Fibroblast of skin of back (primary cell): ENCODE measurements at regions not wholly inside any gene's neighbourhood (a gene's known extent, or its start where the extent isn't known, plus 50 kb on each side); places are given as distances from the start of the nearest gene placed in this dataset.
A peak's percentile ranks its signal among the peaks of the same experiment; 100 is the strongest.

Source experiments
- DNase-seq: peaks from one replicate; pipeline ENCODE4 v3.0.0-alpha.2; 2013

DNA sequence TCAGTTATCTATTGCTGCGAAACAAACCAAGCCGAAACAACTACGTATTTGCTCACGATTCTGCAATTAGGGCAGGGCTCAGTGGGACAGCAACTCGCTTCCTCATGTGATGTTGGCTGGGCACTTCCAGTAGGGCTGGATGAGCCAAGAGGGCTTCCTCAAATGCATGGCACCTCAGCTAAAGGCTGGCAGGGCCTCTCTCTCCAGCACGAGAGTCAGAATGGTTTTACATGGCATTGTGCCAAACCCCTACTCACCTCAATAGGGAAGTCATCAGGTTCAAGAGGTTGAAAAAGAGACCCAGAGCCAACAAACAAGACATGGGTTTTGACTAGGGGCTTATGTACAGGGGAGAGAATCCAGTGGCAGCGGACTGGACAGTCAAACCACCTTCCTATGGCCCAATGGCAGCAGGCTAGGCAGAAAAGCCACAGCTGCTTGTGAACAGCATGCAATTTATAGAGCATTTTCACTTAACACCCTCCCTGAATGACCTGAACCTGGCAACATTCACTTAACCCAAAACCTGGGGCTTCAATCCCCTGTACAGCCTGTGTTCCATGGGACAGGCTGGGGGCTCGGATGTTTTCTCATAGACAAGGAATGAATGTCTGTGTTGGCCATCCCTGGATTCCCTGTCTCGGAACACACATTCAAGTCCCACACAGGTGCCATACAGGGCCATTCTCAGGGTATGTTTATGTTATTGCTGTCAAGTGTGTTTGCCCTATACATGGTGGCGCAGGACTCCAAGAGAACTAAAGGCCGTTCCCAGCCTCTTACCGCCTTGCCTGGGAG lies 154.2 kb upstream of the NAV2 start:
- DNase-seq, result no peak

GRCh38 chr11:19557720-19558140 lies 154.9 kb upstream of the NAV2 start:
- DNase-seq, result peak; percentile 70

DNA sequence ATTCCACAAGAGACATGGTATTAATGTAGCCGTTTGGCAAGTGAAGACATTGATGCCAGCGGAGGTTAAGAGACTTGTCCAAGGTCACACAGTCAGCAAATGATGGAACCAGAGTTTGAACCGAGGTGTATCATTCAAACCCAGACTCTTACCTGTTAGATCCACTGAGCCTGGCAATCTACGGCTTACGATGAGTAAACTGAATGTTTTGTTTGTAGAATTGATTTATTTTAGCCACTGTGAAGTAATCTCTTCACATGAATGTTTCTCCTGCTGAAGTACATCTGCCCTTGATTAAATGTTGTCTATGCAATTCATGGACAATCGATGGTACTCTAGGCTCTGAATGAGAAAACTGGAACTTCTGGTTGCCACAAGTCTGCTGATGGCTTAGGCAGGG lies 155.5 kb upstream of the NAV2 start:
- no peak for DNase-seq

DNA sequence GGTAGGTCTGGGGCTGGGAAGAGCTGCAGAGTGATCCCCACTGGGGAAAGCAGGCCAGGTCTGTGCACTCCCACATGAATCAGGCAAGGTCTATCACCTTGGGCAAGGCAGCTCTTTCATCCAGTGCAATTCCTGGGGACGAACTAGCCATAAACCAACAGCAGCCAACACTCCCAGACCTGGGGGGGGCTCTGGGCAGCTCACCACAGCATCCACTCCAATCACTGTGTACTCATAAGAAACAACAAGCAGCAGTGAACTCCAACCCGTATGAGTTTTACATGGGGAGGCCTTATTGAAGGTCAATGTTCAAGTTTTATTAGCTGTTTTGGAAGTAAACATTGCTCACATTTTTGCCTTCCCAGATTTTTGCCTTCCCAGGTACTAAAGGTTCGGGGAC lies 157.4 kb upstream of the NAV2 start:
- DNase-seq, result no peak

GRCh38 chr11:19553683-19554333 lies 158.8 kb upstream of the NAV2 start:
- peak; percentile 69 for DNase-seq

DNA sequence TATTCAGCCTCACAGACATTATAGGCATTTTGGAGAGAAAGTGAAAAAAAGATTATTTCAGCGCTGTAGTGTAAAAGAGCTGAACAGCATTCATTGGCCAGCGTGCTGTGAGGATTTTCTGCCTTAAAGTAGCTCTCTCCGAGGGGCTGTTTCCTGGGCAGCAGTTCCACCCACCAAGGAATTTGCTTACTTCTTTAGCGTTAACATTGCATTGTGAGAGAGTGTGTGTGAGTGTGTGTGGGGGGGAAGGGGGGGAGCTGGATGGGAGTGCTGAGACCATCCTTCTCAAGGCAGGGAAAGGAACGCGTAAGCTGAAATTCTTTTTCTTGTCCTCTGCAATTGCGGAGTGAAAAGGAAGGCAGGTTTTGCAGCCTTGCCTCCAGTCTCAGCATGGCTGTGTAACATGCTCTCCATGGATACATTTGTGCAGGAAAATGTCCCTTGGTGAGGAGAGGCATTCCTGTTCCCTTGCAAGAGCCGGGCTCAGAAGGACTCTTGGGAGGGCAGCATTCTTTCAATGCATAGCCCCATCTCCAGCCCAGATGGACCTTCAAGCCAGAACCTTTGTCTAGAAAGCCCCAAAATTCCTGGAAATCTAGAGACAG lies 159.9 kb upstream of the NAV2 start:
- DNase-seq, result no peak

- DNase-seq, result no peak
Measured at GRCh38 chr11:19552161-19552560, 160.5 kb upstream of the NAV2 start.

DNA sequence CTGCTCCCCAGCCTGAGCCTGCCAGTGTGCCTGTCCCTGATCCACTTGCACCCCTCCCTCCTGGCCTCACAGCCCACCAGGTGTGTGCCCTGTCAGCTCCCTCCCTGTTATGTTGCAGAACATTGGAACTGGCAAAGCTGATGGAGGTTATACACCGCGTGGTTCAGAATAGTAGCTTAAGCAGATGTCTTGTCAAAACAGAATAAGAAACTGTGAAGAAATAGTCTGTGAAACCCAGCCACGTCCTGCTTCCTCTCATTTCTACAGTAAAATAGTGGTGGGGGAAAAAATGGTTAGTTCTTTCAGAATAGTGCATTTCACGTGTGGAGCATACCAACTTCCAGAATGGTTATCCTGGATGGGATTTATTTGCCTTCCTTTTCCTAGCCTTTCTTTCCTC lies 161.2 kb upstream of the NAV2 start:
- DNase-seq, result no peak

- no peak for DNase-seq
Measured at GRCh38 chr11:19547044-19547443, 165.6 kb upstream of the NAV2 start.

DNA sequence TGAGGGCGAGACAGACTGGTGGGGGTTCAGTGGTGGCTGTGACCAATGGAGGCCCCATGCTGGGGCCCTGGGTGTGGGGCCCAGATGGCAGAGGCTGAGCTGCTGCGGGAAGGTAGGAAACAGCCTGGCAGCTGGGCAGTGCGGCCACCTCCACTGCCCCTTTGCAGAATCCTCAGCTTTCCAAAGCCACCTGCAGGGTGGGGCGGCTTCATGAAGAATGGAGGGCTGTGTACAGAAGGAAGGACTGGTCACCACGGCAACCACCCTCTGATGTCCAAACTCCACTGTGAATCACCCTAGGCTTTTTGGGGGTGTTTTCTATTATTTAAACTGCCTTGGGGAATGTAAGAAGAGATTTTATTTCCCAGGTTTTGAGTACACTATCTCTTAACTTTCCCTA lies 166.3 kb upstream of the NAV2 start:
- DNase-seq, result no peak

DNA sequence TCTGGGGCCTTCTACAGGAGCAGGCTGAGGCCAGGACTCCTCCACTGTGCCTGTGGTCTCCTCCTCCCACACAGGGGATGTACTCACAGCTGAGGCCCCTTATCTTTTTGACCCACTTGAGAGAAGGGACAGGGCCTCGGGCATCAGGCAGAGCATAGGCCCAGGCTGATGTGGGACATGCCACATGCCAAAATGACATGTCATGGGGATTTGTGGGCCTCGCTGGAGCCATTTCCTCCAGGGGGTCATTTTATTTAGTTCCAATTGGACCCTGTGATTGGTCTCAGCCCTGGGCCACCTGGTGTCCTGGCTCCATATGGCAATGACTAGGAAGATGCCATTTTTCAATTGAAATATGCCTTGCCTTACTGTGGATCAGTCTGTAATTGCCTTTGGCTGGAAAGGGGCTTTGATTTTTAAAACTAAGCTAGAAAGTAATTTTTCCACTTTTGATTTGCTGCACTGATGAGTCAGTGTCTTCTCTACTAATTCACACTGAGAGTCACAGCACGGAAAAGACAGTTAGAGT lies 171.1 kb upstream of the NAV2 start:
- no peak for DNase-seq

- DNase-seq, result no peak
Measured at GRCh38 chr11:19539861-19540260, 172.8 kb upstream of the NAV2 start.

GRCh38 chr11:19537803-19538453 lies 174.7 kb upstream of the NAV2 start:
- DNase-seq, result no peak

DNA sequence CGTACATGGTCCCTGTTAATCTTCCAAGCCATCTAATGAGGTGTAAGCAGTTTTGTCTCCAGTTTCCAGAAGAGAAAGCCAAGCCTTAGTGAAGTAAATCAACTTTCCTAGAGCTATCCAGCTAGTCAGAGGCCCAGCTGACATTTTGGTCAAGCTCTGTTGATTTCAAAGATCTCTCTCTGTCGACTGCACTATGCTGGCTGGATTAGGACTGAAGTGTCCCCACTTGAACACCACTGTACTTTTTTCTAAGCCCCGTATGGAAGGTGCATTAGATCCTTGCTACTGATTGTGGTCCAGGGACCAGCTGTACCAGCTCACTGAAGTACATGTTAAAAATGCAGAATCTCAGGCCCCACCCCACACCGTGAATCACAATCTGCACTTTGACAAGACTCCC lies 176.5 kb upstream of the NAV2 start:
- DNase-seq, result no peak

DNA sequence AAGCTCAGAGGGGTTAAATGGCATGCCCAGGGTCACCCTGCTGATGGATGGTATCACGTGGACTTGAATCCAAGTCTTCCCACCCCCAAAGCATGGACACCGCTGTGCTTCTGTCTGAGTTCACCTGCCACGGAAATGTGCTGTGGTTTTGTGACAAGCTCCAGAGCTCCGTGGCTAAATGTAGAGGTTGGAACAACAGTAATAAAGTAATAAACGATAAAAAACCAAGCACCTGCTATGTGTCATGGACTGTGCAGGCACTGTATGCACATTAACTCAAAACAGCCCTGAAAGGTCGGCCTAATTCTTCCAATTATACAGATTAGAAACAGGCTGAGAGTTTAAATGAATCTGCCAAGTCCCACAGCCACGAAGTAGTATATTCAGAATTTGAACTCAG lies 182.1 kb upstream of the NAV2 start:
- no peak for DNase-seq

GRCh38 chr11:19526119-19526518 lies 186.5 kb upstream of the NAV2 start:
- no peak for DNase-seq

DNA sequence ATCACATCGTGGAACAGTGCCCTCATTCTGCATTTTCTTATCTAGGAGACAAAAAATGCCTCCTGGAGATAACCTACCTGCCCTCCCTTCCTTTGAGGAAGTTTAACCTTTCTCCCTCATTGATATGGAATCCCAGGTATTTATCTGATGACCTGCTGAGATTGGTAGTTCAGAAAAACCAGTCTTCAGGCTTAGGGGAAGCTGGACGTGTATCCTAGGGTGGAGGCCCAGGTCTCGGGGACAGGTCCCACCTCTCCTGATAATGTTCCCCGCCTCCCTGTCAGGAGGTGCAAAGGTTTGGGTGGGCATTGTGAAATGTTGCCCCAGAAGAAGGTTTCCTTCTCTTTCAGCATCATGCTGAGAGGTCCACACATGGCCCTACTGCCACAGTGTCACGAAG lies 186.9 kb upstream of the NAV2 start:
- no peak for DNase-seq

GRCh38 chr11:19525276-19525675 lies 187.4 kb upstream of the NAV2 start:
- DNase-seq, result no peak

- DNase-seq, result peak; percentile 7
Measured at GRCh38 chr11:19524171-19524671, 188.4 kb upstream of the NAV2 start.

DNA sequence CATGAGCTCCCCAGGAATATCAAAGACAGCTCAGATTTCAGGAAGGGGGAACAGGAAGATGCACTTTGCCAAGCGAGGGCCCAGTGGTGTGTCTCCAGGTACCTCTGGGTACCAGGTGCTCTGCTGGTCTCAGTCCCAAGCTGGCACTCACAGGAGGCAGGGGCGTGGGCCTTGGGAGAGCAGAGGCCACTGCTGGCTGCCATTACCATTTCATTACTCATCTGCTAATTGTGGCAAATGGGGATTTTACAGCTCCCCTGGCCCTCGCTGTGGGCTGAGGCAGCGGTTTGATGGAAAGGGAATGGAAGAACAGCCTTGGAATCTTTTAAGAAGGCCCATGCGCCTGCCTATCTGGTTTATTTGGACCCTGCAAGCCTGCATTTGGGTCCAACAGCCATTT lies 192.0 kb upstream of the NAV2 start:
- DNase-seq, result no peak

DNA sequence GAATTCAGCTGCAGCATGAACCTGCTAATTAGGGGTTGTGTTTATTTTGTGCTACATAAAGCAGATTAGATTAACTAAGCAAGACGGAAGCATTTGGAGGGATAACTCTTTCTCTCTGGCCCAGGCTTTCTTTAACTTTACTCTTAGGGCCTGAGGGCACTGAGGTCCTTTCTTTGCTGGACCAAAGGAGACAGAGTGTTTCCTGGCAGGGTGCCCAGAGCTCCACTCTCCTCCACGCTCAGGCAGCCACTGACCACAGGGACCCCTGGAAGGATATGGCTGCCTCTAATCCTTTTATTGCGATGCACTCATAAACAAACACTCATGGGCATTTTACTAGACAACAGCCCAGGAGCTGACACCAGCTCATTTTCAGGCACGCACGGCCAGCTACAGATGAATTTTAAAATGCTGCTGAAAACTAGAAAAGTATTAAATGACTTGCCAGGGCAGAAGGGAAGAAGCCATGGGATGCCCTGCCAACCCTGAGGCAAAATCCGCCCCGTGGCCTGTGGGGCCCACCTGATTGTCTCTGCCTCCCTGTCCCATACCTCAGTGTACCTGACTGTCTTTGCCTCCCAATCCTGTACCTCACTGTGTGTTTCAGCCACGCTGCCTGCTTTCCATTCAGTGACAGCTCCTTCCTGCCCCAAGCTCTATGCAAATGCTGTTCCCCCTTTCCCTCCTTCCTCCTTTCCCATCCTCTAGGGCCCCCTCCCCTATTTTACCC lies 192.6 kb upstream of the NAV2 start:
- DNase-seq, result no peak

- no peak for DNase-seq
Measured at GRCh38 chr11:19519353-19519752, 193.3 kb upstream of the NAV2 start.
